GM12872 (cell line): ENCODE measurements at regions not wholly inside any gene's neighbourhood (a gene's known extent, or its start where the extent isn't known, plus 50 kb on each side); places are given as distances from the start of the nearest gene placed in this dataset.

Source experiments
- TF ChIP-seq, protein P1 (sequence below): IDR thresholded peaks from 3 replicates; pipeline ENCODE4 v1.5.1; 2011; ENCODE audit warnings: low read depth, mild to moderate bottlenecking, low read length, moderate library complexity; ENCODE audit not compliant: insufficient read depth

DNA sequence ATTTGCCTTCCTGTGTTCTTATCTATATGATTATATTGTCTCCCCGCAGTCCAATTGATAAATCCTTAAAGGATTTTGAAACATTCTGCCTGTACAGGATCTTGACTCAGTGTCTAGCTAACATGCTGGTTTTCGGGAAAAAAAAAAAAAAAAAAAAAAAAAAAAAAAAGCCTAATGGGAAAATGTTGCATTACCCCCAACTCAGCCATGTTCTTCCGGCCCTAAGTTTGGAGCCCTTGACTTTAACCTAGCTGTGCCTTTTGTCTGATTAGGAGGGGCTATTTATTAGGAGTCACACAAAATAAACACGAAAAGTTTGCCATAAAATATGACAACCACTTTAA lies 244.4 kb upstream of the TCF21 start:
- TF ChIP-seq, protein P1, sequence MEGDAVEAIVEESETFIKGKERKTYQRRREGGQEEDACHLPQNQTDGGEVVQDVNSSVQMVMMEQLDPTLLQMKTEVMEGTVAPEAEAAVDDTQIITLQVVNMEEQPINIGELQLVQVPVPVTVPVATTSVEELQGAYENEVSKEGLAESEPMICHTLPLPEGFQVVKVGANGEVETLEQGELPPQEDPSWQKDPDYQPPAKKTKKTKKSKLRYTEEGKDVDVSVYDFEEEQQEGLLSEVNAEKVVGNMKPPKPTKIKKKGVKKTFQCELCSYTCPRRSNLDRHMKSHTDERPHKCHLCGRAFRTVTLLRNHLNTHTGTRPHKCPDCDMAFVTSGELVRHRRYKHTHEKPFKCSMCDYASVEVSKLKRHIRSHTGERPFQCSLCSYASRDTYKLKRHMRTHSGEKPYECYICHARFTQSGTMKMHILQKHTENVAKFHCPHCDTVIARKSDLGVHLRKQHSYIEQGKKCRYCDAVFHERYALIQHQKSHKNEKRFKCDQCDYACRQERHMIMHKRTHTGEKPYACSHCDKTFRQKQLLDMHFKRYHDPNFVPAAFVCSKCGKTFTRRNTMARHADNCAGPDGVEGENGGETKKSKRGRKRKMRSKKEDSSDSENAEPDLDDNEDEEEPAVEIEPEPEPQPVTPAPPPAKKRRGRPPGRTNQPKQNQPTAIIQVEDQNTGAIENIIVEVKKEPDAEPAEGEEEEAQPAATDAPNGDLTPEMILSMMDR = no peak

DNA sequence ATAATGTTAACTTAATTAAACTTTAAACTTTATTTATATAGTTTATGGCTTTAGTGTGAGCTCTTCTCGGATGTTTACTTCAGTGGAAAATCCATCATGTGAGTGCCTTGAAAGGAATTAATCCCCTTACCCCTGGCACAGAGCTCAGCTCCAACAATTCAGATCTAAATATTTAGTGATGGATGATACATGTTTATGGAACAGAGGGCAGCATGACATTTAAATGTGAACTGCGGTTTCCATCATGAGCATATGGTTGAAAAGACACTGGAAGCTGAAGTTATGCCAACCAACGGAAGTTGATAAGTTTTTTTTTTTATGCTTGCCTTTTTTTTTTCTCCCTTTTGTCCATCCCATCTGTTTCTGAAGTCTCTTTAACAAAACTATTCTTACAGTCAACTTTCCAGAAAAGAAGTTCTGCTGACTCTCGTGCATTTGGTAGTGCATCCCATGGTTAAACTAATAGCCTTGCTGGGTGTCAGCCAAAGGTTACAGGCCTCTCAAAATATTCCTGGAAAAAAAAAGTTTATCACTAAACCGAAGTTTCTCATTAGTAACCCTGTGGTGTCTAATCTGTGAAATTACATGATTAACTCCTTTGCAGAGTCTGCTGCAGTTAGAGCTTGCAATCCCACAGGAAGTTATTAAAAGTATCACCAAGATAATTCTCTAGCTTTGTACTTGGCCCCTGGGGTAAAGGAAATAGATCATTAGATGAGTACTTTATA lies 243.9 kb upstream of the TCF21 start:
- TF ChIP-seq, protein P1 = no peak

DNA sequence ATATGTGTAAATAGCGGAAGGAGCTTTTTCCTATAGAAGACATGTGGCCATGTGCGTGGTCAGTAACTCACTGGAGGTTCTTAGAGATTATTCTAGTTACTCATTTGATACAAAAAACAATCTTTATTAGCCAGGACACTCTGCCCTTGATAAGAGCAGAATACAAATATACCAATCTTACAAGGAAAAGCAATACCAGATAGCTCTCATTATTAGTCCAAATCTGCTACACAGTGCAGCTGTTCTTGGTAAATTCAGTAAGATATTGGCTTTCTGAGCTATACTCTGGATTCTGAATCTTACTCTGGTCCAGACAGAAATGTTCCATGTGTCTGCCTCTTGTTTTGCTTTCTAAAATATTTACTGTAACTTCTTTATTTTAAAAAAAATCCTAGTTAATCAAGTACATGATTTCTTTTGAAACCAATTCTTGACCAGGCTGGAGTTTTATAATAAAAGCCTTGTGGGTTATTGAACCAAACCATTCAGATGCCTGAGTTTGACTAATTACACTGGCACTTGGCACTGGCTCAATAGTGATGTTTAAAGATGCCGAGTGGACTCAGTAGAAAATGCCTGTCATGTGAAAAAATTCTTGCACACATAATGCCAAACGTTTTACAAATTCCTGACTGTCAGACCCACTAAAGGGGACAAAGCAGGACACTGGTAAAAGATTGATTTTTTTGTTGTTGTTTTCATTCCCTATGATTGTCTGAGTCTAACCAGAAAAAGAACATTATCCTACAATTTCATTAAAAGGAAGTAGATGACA lies 242.8 kb upstream of the TCF21 start:
- TF ChIP-seq, protein P1 = no peak

DNA sequence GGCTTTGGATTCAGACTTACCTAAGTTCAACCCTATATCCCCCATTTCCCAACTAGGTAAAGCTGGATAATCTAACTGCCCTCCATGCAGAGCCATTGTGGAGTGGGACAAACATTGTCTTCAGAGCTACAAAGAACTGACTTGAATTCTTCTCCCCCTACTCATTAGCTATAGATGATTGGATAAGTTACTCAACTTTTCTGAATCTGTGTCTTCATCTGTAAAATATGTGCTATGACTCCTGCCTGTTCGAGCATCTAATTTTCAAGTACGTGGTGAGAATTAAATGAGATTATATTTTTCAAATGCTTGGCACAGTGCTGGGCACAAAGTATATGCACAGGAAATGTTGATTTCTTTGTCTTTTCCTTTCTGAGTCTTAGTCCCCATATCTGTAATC lies 240.3 kb upstream of the TCF21 start:
- TF ChIP-seq, protein P1 = no peak

DNA sequence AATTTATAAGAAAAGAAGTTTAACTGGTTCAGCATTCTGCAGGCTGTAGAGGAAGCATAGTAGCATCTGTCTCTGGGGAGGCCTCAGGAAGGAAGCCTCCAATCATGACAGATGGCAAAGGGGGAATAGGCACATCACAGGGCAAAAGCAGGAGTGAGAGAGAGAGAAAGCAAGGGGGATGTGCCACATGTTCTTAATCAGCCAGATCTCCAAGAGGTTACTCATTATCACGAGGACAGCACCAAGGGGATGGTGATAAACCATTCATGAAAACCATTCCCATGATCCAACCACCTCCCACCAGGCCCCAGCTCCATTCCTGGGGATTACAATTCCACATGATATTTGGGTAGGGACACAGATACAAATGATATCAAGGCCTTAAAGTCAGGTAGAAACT lies 217.5 kb upstream of the TCF21 start:
- TF ChIP-seq, protein P1 = no peak

DNA sequence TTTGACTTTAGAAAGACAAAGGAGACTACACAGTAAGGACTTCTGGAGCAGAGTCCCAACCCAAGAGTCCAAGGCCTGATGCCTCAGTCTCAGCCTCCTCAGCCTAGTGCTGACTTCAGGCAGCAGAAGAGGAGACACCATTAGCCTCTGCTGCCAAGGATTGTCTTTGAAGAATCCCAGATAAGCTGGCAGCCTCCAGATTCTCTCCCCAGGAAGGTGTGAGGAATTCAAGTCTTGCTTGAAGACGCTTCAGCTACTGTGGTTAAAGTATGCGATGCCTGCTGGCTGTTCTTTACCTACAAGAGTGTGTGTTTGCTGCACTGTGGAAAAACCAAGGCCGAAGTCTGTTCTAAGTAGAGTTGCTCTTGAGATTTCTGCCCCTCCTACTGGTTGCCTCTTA lies 215.9 kb upstream of the TCF21 start:
- TF ChIP-seq, protein P1 = no peak

DNA sequence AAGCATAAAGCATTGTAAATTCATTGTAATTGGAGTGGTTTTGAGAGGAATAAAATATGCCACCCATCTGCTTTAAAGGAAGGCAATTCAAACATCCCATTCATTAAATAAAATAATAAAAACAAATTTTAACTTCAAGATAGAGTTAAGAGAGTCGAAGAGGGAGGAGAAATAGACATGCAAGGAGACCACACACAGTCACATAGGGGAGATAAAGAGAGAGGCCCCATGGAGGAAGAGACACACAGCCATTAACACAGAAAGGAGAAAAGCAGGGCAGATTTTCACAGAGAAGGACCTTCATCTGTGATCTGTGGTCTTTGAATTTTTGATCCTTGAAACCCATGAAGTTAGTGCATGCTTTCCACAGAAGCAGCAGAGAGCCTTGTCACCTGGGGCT lies 214.3 kb upstream of the TCF21 start:
- TF ChIP-seq, protein P1 = no peak
